Adrenal gland (tissue), 9 donors: ENCODE measurements at regions not wholly inside any gene's neighbourhood (a gene's known extent, or its start where the extent isn't known, plus 50 kb on each side); places are given as distances from the start of the nearest gene placed in this dataset.
"Not testable (repeated sequence)": the region's sequence is repeated elsewhere in the genome, so short reads cannot be mapped to it uniquely, and the experiment has no call there.

Experiments
- DNase-seq, 7 donors: peaks; one replicate each; pipeline ENCODE4 v3.0.0-alpha.2; 2019 to 2020
- H3K27ac ChIP-seq, 5 donors: fragments of 200-600 bp; sonication (generic) in 4 of 5; 1 replicate in 3 of 5; 2 replicates in 2 of 5; pipeline versions ENCODE4 v1.5.1 to v1.8.0; 2016 to 2020; ENCODE audit warnings: mild to moderate bottlenecking in 1 of 5
- H3K27me3 ChIP-seq: fragments of 200-600 bp; 2 replicates; pipeline ENCODE4 v1.8.0; 2021
- H3K36me3 ChIP-seq, 2 donors: fragments of 200-600 bp; replicated peaks in 1 of 2; 1 replicate in 1 of 2; 2 replicates in 1 of 2; pipeline versions ENCODE4 v1.5.1 to v1.8.0; 2018 to 2022
- H3K4me1 ChIP-seq, 2 donors: fragments of 200-600 bp; replicated peaks in 1 of 2; 1 replicate in 1 of 2; 2 replicates in 1 of 2; pipeline versions ENCODE4 v1.5.1 to v1.8.0; 2018 to 2021
- H3K4me3 ChIP-seq, 4 donors: fragments of 200-600 bp; sonication (generic) in 3 of 4; one replicate each; pipeline ENCODE4 v1.5.1; 2016 to 2018
- H3K9me3 ChIP-seq, 3 donors: fragments of 200-600 bp; sonication (generic) in 1 of 3; replicated peaks in 1 of 3; 1 replicate in 2 of 3; 2 replicates in 1 of 3; pipeline versions ENCODE4 v1.5.1 to v1.8.0; 2016 to 2021
- POLR2A ChIP-seq, 2 donors: fragments of 450-650 bp; IDR thresholded peaks; one replicate each; pipeline ENCODE4 v1.6.1; 2017; ENCODE audit warnings: antibody characterized with exemption in 2 of 2, mild to moderate bottlenecking in 2 of 2, moderate library complexity in 1 of 2
- WGBS, 4 donors: extraction: QIAGEN DNeasy Blood & Tissue Kit in 2 of 4; methylation state at CpG; one replicate each; pipeline versions ENCODE4 v1.1.5 to v1.1.7; 2013 to 2017; 5-methylcytosine and 5-hydroxymethylcytosine counted together
- intact Hi-C, 2 donors: fragments of 100-400 bp; cut with DNase I; formaldehyde crosslinking; loops; one replicate each; pipeline versions ENCODE4 v1.14.1 to v1.15.0; 2022 to 2023
- TF ChIP-seq, protein P1 (sequence below), 6 experiments: fragments of 450-650 bp in 4 of 6; fragments of 200-600 bp in 2 of 6; sonication (generic) in 1 of 6; IDR thresholded peaks; 1 replicate in 5 of 6; 2 replicates in 1 of 6; pipeline versions ENCODE4 v1.5.1 to v1.8.0; 2016 to 2021; ENCODE audit warnings: antibody characterized with exemption in 6 of 6, mild to moderate bottlenecking in 2 of 6, moderate library complexity in 1 of 6
- donor health status: healthy with polysubstance abuse.
- donor health status: Bipolar disorder and iron deficiency.
- donor health status: DM: yes; HTN: yes; CAD: no.
- donor health status: DM: no; HTN: no; CAD: no.
- donor health status: DM: no; HTN: no; CAD: no.

DNA sequence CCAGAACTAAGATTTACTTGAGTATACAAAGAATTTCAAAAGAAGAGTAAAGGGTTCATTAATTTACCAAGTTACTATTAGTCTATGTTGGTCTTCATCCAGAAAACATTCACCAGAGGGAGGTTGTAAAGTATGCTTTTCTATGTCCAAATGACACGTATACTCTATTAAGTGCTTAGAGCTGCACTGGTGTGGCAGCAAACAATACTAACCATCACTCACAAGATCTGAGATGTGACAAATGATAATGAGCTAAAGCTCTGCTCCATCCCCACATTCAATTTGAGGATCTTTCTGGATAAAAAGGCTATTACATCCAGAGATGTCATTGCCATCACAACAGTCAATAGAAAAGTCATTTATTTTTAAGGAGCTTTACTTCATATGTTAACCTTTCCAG is 926.5 kb upstream of the KLHL29 start:
- TF ChIP-seq, protein P1, sequence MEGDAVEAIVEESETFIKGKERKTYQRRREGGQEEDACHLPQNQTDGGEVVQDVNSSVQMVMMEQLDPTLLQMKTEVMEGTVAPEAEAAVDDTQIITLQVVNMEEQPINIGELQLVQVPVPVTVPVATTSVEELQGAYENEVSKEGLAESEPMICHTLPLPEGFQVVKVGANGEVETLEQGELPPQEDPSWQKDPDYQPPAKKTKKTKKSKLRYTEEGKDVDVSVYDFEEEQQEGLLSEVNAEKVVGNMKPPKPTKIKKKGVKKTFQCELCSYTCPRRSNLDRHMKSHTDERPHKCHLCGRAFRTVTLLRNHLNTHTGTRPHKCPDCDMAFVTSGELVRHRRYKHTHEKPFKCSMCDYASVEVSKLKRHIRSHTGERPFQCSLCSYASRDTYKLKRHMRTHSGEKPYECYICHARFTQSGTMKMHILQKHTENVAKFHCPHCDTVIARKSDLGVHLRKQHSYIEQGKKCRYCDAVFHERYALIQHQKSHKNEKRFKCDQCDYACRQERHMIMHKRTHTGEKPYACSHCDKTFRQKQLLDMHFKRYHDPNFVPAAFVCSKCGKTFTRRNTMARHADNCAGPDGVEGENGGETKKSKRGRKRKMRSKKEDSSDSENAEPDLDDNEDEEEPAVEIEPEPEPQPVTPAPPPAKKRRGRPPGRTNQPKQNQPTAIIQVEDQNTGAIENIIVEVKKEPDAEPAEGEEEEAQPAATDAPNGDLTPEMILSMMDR (IDR thresholded peaks at IDR 0.05), result no peak
- TF ChIP-seq POLR2A (IDR thresholded peaks at IDR 0.05), result no peak
- WGBS, 4 donors, result 62 to 78% (median 71%) methylated on average over 1 of the region's 1 CpG
- Histone ChIP-seq H3K4me1 (no peaks in the 10 kb centered on the region), H3K4me3 (no peak overlapping the region), H3K27me3 (no peaks in the 10 kb centered on the region), H3K27ac (no peak overlapping the region), H3K36me3 (no peaks in the 10 kb centered on the region), H3K9me3 (no peaks in the 10 kb centered on the region)
- intact Hi-C loops, result no loop called here
- DNase-seq, result no peak

DNA sequence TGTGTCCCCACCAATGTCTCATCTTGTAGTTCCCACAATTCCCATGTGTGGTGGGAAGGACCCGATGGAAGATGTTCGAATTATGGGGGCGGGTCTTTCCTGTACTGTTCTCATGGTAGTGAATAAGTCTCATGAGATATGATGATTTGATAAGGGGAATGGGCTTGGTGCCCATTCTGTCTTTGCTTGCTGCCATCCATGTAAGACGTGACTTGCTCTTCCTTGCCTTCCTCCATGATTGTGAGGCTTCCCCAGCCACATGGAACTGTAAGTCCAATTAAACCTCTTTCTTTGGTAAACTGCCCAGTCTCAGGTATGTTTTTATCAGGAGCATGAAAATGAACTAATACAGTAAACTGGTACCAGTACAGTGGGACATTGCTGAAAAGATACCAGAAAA is 909.9 kb upstream of the KLHL29 start:
- WGBS, 4 donors, result 84 to 87% (median 86%) methylated on average over 4 of the region's 4 CpGs
- H3K4me1 ChIP-seq, intact Hi-C loops, DNase-seq, H3K9me3 ChIP-seq, H3K27ac ChIP-seq, H3K27me3 ChIP-seq, H3K4me3 ChIP-seq, H3K36me3 ChIP-seq: not testable (repeated sequence)

DNA sequence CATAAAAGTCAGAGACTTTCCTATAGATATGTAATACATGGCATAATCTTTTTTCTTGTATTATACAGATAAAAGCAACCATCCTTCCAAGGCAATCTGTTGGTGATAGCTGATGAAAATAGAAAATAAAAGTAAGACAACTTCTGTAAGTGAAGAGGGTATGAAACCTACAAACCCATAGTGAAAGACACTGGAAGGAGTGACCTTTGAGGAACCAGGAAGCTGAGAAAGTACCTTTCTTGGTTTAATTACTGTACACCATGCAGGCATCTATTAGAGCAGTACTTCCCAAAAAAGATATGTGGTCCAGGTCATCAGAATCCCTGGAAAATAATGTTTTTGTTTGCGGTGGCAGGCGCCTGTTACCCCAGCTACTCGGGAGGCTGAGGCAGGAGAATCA is 906.6 kb upstream of the KLHL29 start:
- H3K27me3 ChIP-seq, result no peaks in the 10 kb centered on the region
- H3K36me3 ChIP-seq, result no peaks in the 10 kb centered on the region
- TF ChIP-seq POLR2A (IDR thresholded peaks at IDR 0.05), result no peak
- TF ChIP-seq, protein P1 (IDR thresholded peaks at IDR 0.05), result no peak
- H3K9me3 ChIP-seq, result no peaks in the 10 kb centered on the region
- WGBS, 4 donors, result 81 to 88% (median 85%) methylated on average over 3 of the region's 3 CpGs
- H3K4me3 ChIP-seq, result no peak overlapping the region
- H3K27ac ChIP-seq, result no peak overlapping the region
- no peaks in the 10 kb centered on the region for H3K4me1 ChIP-seq
- intact Hi-C loops, result no loop called here
- no peak for DNase-seq

DNA sequence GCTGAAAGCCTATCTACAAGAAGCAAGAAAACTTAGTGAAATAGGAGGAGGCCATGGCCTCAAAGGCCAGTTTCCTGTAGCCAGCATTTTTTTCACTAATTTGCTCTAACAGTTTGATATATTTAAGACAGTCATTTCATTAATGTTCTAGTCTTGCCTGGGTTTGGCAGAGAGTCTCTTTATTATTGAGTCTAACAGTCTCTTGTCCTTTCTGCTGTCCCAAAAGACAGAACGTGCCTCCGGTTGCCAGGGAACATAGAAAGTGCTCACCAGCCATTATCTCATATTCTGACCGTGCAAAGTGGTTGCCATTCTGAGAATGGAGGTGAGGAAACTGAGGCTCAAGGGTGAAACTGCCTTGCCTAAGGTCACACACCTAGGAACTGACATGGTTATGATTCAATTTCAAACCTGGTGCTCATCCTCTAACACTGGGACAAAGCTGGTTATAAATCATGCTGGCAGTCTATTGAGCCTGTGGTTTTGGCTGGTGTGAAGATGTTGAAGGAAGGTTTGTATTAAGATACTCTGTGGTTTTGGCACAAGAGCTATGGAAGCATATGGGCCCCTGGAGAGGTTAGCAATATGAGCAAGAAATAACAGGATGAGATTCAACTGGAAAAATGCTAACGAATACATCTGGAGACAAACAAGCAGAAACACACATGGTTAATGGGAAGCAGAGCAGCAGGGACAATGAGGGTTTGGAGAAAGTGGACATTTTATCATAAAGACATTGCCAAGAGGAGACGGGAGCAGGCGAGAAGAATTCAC is 903.3 kb upstream of the KLHL29 start:
- no peak overlapping the region for H3K27ac ChIP-seq
- 68 to 76% (median 71%) methylated on average over 6 of the region's 6 CpGs for whole genome bisulfite sequencing, 4 donors
- intact Hi-C loops, result no loop called here
- TF ChIP-seq, protein P1 (IDR thresholded peaks at IDR 0.05), result no peak
- no peak for TF ChIP-seq POLR2A (IDR thresholded peaks at IDR 0.05)
- H3K36me3 ChIP-seq, result no peaks in the 10 kb centered on the region
- H3K27me3 ChIP-seq, result no peaks in the 10 kb centered on the region
- no peaks in the 10 kb centered on the region for H3K4me1 ChIP-seq
- no peak for DNase-seq
- H3K4me3 ChIP-seq, result no peak overlapping the region
- no peaks in the 10 kb centered on the region for H3K9me3 ChIP-seq

DNA sequence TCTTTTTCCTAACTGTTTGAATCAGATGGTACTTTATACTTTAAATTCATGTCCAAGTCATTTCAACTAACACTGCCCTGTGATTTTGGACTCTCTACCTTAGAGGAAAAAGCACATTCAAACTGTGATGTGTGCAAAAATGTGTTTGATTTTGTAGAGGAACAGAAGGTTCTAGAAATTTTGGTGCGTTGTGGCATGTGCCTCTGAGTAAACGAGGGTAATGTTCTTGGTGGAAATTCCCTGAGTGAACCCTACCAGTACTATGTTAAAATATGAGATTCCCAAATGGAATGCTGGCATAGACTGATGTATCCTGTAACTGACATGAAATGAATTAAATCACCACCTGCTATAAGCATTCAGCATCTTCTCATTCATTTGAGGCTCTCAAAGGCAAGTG is 901.9 kb upstream of the KLHL29 start:
- Histone ChIP-seq H3K27me3 (no peaks in the 10 kb centered on the region), H3K4me3 (no peak overlapping the region), H3K4me1 (no peaks in the 10 kb centered on the region), H3K27ac (no peak overlapping the region), H3K36me3 (no peaks in the 10 kb centered on the region), H3K9me3 (no peaks in the 10 kb centered on the region)
- DNase-seq, result no peak
- intact Hi-C loops, result no loop called here
- TF ChIP-seq POLR2A (IDR thresholded peaks at IDR 0.05), result no peak
- TF ChIP-seq, protein P1 (IDR thresholded peaks at IDR 0.05), result no peak
- WGBS, 4 donors, result 75 to 81% (median 78%) methylated on average over 2 of the region's 2 CpGs
